Mesenchymal stem cell (in vitro differentiated cells and primary cell): ENCODE measurements at regions not wholly inside any gene's neighbourhood (a gene's known extent, or its start where the extent isn't known, plus 50 kb on each side); places are given as distances from the start of the nearest gene placed in this dataset.
"Not testable (repeated sequence)": the region's sequence is repeated elsewhere in the genome, so short reads cannot be mapped to it uniquely, and the experiment has no call there.

Experiments
- DNase-seq: peaks from one replicate; pipeline ENCODE4 v3.0.0-alpha.2; 2013
- H2AFZ ChIP-seq: one replicate; pipeline ENCODE4 v1.6.1; 2013; ENCODE audit warnings: low read depth, mild to moderate bottlenecking, control low read depth, inconsistent platforms, low read length, moderate library complexity
- H2AK5ac ChIP-seq: 2 replicates; pipeline ENCODE4 v1.6.1; 2013; ENCODE audit warnings: low read length, moderate library complexity, mild to moderate bottlenecking, inconsistent platforms; ENCODE audit not compliant: severe bottlenecking
- H2BK120ac ChIP-seq: one replicate; pipeline ENCODE4 v1.6.1; 2013; ENCODE audit warnings: low read depth, mild to moderate bottlenecking, inconsistent platforms, low read length, moderate library complexity
- H2BK12ac ChIP-seq, 2 experiments: one replicate each; pipeline ENCODE4 v1.6.1; 2013; ENCODE audit warnings: inconsistent platforms in 2 of 2, low read length in 2 of 2, mild to moderate bottlenecking in 2 of 2, moderate library complexity in 2 of 2, control low read depth in 1 of 2
- H2BK15ac ChIP-seq: one replicate; pipeline ENCODE4 v1.6.1; 2013; ENCODE audit warnings: mild to moderate bottlenecking, low read depth, inconsistent platforms; ENCODE audit not compliant: poor library complexity, severe bottlenecking
- H2BK5ac ChIP-seq: 2 replicates; pipeline ENCODE4 v1.6.1; 2013; ENCODE audit warnings: low read depth, mild to moderate bottlenecking, low read length, control low read depth, inconsistent platforms; ENCODE audit not compliant: poor library complexity, severe bottlenecking
- H3K14ac ChIP-seq, 2 experiments: one replicate each; pipeline ENCODE4 v1.6.1; 2013; ENCODE audit warnings: inconsistent platforms in 2 of 2, low read length in 2 of 2, control low read depth in 1 of 2, mild to moderate bottlenecking in 1 of 2, moderate library complexity in 1 of 2
- H3K18ac ChIP-seq, 2 experiments: one replicate each; pipeline ENCODE4 v1.6.1; 2013; ENCODE audit warnings: inconsistent platforms in 2 of 2, low read length in 2 of 2, control low read depth in 1 of 2, low read depth in 1 of 2, mild to moderate bottlenecking in 1 of 2
- H3K23ac ChIP-seq, 2 experiments: one replicate each; pipeline ENCODE4 v1.6.1; 2013; ENCODE audit warnings: inconsistent platforms in 2 of 2, low read length in 2 of 2, mild to moderate bottlenecking in 2 of 2, moderate library complexity in 2 of 2, control low read depth in 1 of 2
- H3K27ac ChIP-seq: 2 replicates; pipeline ENCODE4 v1.5.1; 2013; ENCODE audit warnings: mild to moderate bottlenecking, moderate library complexity, low read length, control low read depth, inconsistent platforms; ENCODE audit not compliant: poor library complexity, severe bottlenecking
- H3K27me3 ChIP-seq, 2 experiments: 2 replicates each; pipeline versions ENCODE4 v1.6.1 to v1.7.0; 2013; ENCODE audit warnings: low read length in 2 of 2, mild to moderate bottlenecking in 2 of 2, moderate library complexity in 2 of 2, control low read depth in 1 of 2, inconsistent platforms in 1 of 2; ENCODE audit not compliant: control insufficient read depth in 1 of 2, insufficient read depth in 1 of 2
- H3K36me3 ChIP-seq, 2 experiments: 2 replicates each; pipeline versions ENCODE4 v1.6.1 to v1.7.0; 2013; ENCODE audit warnings: low read length in 2 of 2, control low read depth in 1 of 2, inconsistent platforms in 1 of 2, low read depth in 1 of 2, mild to moderate bottlenecking in 1 of 2; ENCODE audit not compliant: insufficient read depth in 2 of 2, control insufficient read depth in 1 of 2
- H3K4ac ChIP-seq, 2 experiments: one replicate each; pipeline ENCODE4 v1.6.1; 2013; ENCODE audit warnings: inconsistent platforms in 2 of 2, low read length in 2 of 2, mild to moderate bottlenecking in 2 of 2, moderate library complexity in 2 of 2, control low read depth in 1 of 2, low read depth in 1 of 2
- H3K4me1 ChIP-seq: 2 replicates; pipeline ENCODE4 v1.6.1; 2013; ENCODE audit warnings: low read depth, low read length, control low read depth; ENCODE audit not compliant: control insufficient read depth, insufficient read depth
- H3K4me2 ChIP-seq: 2 replicates; pipeline ENCODE4 v1.6.1; 2013; ENCODE audit warnings: low read length, mild to moderate bottlenecking, inconsistent platforms; ENCODE audit not compliant: poor library complexity, severe bottlenecking
- H3K4me3 ChIP-seq, 2 experiments: 2 replicates each; pipeline versions ENCODE4 v1.5.1 to v1.7.0; 2013; ENCODE audit warnings: low read length in 2 of 2, mild to moderate bottlenecking in 2 of 2, control low read depth in 1 of 2, low read depth in 1 of 2; ENCODE audit not compliant: insufficient read depth in 1 of 2
- H3K79me1 ChIP-seq: replicated peaks from 2 replicates; pipeline ENCODE4 v1.6.1; 2013; ENCODE audit warnings: mild to moderate bottlenecking, control low read depth, low read length, inconsistent platforms; ENCODE audit not compliant: poor library complexity, severe bottlenecking
- H3K9ac ChIP-seq: 2 replicates; pipeline ENCODE4 v1.7.0; 2013; ENCODE audit warnings: mild to moderate bottlenecking, low read length, moderate library complexity
- H3K9me3 ChIP-seq: 2 replicates; pipeline ENCODE4 v1.7.0; 2013; ENCODE audit warnings: mild to moderate bottlenecking, low read length; ENCODE audit not compliant: control insufficient read depth
- H4K8ac ChIP-seq: one replicate; pipeline ENCODE4 v1.6.1; 2013; ENCODE audit warnings: inconsistent platforms, mild to moderate bottlenecking, low read length, moderate library complexity
- H4K91ac ChIP-seq: one replicate; pipeline ENCODE4 v1.6.1; 2013; ENCODE audit warnings: mild to moderate bottlenecking, low read length, inconsistent platforms
- WGBS: methylation state at CpG from one replicate; pipeline ENCODE4 v1.1.7; 2013; ENCODE audit warnings: mixed read lengths; 5-methylcytosine and 5-hydroxymethylcytosine counted together

DNA sequence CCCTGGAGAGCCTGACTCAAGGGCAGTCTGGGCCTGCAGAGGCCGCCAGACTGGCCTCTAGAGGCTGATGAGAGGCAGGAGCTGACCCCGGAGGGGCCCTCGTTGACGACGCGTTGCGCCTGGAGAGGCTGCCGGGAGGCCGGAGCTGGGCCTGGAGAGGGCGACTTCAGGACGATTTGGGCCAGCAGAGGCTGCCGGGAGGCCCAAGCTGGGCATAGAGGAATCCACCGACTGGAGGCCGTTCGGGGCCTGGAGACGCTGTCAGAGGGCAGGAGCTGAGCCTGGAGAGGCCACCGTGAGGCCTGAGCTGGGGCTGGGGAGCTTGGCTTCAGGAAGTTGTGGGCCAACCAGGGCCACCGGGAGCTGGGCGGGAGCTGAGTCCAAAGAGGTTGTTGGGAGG lies 322.5 kb downstream of the ZNF479 start:
- WGBS: 87% methylated on average over 17 of the region's 19 CpGs
- not testable (repeated sequence) for H3K27me3 ChIP-seq, H3K79me1 ChIP-seq, H2BK12ac ChIP-seq, H3K18ac ChIP-seq, DNase-seq, H4K8ac ChIP-seq, H3K4me2 ChIP-seq, H3K14ac ChIP-seq, H3K27ac ChIP-seq, H3K9ac ChIP-seq, H3K4me1 ChIP-seq, H2BK15ac ChIP-seq, H3K9me3 ChIP-seq, H3K4ac ChIP-seq, H3K4me3 ChIP-seq, H2BK120ac ChIP-seq, H2BK5ac ChIP-seq, H3K36me3 ChIP-seq, H2AK5ac ChIP-seq, H4K91ac ChIP-seq, H3K23ac ChIP-seq, H2AFZ ChIP-seq

DNA sequence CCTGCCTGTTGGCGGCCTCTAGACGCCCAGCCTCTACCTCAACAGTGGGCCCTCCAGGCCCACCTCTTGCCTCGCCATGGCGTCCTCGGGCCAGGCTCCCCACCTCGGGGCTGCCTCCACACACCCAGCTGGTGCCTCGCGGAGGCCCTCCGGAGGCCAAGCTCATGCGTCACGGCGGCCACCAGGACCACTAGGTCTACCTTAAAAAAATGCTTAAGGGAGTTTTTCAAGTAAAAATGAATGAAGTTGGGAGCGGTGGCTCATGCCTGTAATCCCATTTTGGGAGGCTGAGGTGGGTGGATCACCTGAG lies 327.5 kb downstream of the ZNF479 start:
- H3K9me3 ChIP-seq, H4K8ac ChIP-seq, H3K18ac ChIP-seq, H2BK15ac ChIP-seq, H3K4me1 ChIP-seq, H3K9ac ChIP-seq, H4K91ac ChIP-seq, H2BK12ac ChIP-seq, H3K4me3 ChIP-seq, H3K36me3 ChIP-seq, H3K4ac ChIP-seq, H3K27ac ChIP-seq, H3K23ac ChIP-seq, H3K79me1 ChIP-seq, H2BK5ac ChIP-seq, H3K27me3 ChIP-seq, H3K4me2 ChIP-seq, H3K14ac ChIP-seq, DNase-seq, H2AFZ ChIP-seq, H2AK5ac ChIP-seq, H2BK120ac ChIP-seq: not testable (repeated sequence)
- 92% methylated on average over 8 of the region's 13 CpGs for WGBS

DNA sequence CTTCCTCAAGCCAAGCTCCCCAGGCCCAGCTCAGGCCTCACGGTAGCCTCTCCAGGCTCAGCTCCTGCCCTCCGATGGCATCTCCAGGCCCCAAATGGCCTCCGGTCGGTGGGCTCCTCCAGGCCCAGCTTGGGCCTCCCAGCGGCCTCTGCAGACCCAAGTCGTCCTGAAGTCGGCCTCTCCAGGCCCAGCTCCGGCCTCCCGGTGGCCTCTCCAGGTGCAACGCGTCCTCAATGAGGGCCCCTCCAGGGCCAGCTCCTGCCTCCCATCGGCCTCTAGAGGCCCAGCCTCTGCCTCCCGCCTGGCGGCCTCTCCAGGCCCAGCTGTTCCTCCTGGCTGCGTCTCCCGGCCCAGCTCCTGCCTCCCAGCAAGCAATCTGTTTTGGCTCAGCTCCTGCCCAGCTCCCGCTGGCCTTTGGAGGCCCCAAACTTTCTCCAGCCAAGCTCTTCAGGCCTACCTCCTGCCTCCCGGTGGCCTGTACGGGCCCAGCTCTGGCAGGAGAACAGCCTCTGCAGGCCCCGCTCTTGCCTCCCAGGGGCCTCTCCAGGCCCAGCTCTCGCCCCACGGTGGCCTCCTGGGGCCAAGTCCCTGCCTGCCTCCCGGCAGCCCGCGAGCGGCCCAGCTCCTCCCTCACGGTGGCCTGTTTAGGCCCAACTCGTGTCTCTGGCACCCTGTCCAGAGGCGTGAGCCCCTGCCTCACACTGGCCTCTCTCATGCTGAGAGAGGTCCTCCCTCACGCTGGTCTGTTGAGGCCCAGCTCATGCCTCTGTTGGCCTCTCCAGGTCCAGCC lies 328.1 kb downstream of the ZNF479 start:
- DNase-seq, H3K4ac ChIP-seq: not testable (repeated sequence)
- WGBS: 82% methylated on average over 22 of the region's 30 CpGs

DNA sequence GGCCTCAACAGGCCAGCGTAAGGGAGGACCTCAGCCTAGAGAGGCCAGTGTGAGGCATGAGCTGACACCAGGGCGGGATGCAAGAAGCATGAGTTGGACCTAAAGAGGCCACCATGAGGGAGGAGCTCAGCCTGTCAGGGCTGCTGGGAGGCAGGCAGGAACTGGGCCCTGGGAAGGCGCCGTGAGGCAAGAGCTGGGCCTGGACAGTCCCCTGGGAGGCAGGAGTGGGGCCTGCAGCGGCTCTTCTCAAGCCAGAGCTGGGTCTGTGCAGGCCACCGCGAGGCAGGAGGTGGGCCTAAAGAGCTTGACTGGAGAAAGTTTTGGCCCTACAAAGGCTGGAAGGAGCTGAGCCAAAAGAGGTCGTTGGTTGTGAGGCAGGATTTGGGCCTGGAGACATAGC lies 328.9 kb downstream of the ZNF479 start:
- not testable (repeated sequence) for H2BK120ac ChIP-seq, H2AK5ac ChIP-seq, H3K36me3 ChIP-seq, H3K9ac ChIP-seq, H2BK12ac ChIP-seq, H3K27ac ChIP-seq, H4K8ac ChIP-seq, H3K9me3 ChIP-seq, H4K91ac ChIP-seq, H3K79me1 ChIP-seq, H3K4me2 ChIP-seq, H2BK5ac ChIP-seq, H2BK15ac ChIP-seq, H3K4me3 ChIP-seq, H3K4ac ChIP-seq, H3K18ac ChIP-seq, H3K27me3 ChIP-seq, H3K4me1 ChIP-seq, H3K14ac ChIP-seq, H2AFZ ChIP-seq, DNase-seq, H3K23ac ChIP-seq
- 83% methylated on average over 7 of the region's 8 CpGs for WGBS

More for the DNA sequence above, 328.1 kb downstream of the ZNF479 start:
- not testable (repeated sequence) for H2AFZ ChIP-seq, H3K27ac ChIP-seq, H2BK15ac ChIP-seq, H3K4me1 ChIP-seq, H3K79me1 ChIP-seq, H3K36me3 ChIP-seq, H4K8ac ChIP-seq, H2BK12ac ChIP-seq, H3K9ac ChIP-seq, H3K4me3 ChIP-seq, H2AK5ac ChIP-seq, H4K91ac ChIP-seq, H3K27me3 ChIP-seq, H3K9me3 ChIP-seq, H3K18ac ChIP-seq, H3K14ac ChIP-seq, H3K23ac ChIP-seq, H2BK120ac ChIP-seq, H3K4me2 ChIP-seq, H2BK5ac ChIP-seq
